A549 (cell line): ENCODE measurements at regions not wholly inside any gene's neighbourhood (a gene's known extent, or its start where the extent isn't known, plus 50 kb on each side); places are given as distances from the start of the nearest gene placed in this dataset.

ENCODE experiments used
- CBX2 ChIP-seq: fragments of 200-600 bp; sonication (generic); IDR thresholded peaks from 2 replicates; pipeline ENCODE4 v1.6.1; 2016; ENCODE audit warnings: low read depth, mild to moderate bottlenecking, borderline replicate concordance
- CHD2 ChIP-seq: fragments of 150-350 bp; IDR thresholded peaks from 2 replicates; pipeline ENCODE4 v1.6.1; 2014; ENCODE audit warnings: low read length; ENCODE audit not compliant: partially characterized antibody
- CTCF ChIP-seq: fragments of >200 bp; sonication (Bioruptor Twin); formaldehyde crosslinking; IDR thresholded peaks from 3 replicates; pipeline ENCODE4 v1.5.1; 2016
- EP300 ChIP-seq, 2 experiments: fragments of >200 bp; sonication (Bioruptor Twin); formaldehyde crosslinking; IDR thresholded peaks; 2 replicates in 1 of 2; 3 replicates in 1 of 2; pipeline ENCODE4 v1.6.1; 2016 to 2017
- GATA3 ChIP-seq: IDR thresholded peaks from 2 replicates; pipeline ENCODE4 v1.6.1; 2012; ENCODE audit warnings: borderline replicate concordance
- HOXB5 ChIP-seq: fragments of 250-450 bp; sonication (Bioruptor Pico); IDR thresholded peaks from 2 replicates; pipeline ENCODE4 v1.5.0; 2020; ENCODE audit warnings: mild to moderate bottlenecking, moderate library complexity
- KDM5A ChIP-seq: fragments of 200-600 bp; sonication (generic); IDR thresholded peaks from 2 replicates; pipeline ENCODE4 v1.6.1; 2016; ENCODE audit warnings: antibody characterized with exemption, mild to moderate bottlenecking
- POLR2A ChIP-seq: IDR thresholded peaks from 2 replicates; pipeline ENCODE4 v1.6.1; 2012; ENCODE audit warnings: mild to moderate bottlenecking, low read length
- POLR2AphosphoS2 ChIP-seq: conservative IDR thresholded peaks from 2 replicates; pipeline ENCODE4 v1.6.1; 2012; ENCODE audit warnings: low read length, improper control_type of control experiment, inconsistent platforms
- SMC3 ChIP-seq: fragments of >200 bp; sonication (Bioruptor Twin); formaldehyde crosslinking; IDR thresholded peaks from 3 replicates; pipeline ENCODE4 v1.6.1; 2018; ENCODE audit warnings: inconsistent platforms
- ZNF302 ChIP-seq: fragments of 250-450 bp; sonication (Bioruptor Pico); IDR thresholded peaks from 2 replicates; pipeline ENCODE4 v1.9.0; 2021; ENCODE audit warnings: inconsistent platforms, mild to moderate bottlenecking, moderate library complexity

GRCh38 chr1:83581747-83582146, 417.2 kb downstream of the TTLL7 start:
- TF ChIP-seq CHD2 = no peak
- no peak for TF ChIP-seq POLR2A
- no peak for TF ChIP-seq CBX2
- no peak for TF ChIP-seq EP300 (IDR thresholded peaks at IDR 0.05)
- TF ChIP-seq ZNF302 (CRISPR knock-in tag) = no peak
- no peak for TF ChIP-seq SMC3
- no peak for TF ChIP-seq GATA3
- TF ChIP-seq KDM5A = no peak
- no peak for TF ChIP-seq CTCF
- no peak for TF ChIP-seq POLR2AphosphoS2
- TF ChIP-seq HOXB5 (CRISPR knock-in tag) = no peak
